HG03045 (cell line): ENCODE measurements at regions not wholly inside any gene's neighbourhood (a gene's known extent, or its start where the extent isn't known, plus 50 kb on each side); places are given as distances from the start of the nearest gene placed in this dataset.
"Not testable (repeated sequence)": the region's sequence is repeated elsewhere in the genome, so short reads cannot be mapped to it uniquely, and the experiment has no call there.

ENCODE experiments used
- ATAC-seq: cut with Tn5 transposase; IDR thresholded peaks from one replicate; pipeline ENCODE4 v1.9.1; 2021; ENCODE audit warnings: mild to moderate bottlenecking, moderate library complexity; ENCODE audit not compliant: unreplicated experiment

DNA sequence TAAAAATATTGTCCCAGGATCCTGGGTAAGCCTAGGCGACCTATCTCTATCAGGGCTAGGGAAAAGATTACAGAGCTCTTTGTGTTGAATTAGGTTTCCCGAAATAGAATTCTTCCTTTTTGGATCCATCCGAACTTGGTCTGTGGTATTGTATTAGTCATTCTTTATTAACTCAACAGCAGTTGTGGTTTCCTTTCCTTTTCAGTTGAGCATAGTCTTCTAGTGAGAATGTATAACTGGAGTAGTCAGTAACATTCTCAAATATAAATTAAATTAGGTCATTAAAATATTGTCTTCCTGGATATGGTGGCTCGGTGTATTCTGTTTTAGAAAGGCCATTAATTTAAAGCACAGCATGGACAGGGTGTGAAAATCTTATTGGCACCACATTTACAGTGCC is 520.4 kb downstream of the NLGN4X start:
- no peak for ATAC-seq

DNA sequence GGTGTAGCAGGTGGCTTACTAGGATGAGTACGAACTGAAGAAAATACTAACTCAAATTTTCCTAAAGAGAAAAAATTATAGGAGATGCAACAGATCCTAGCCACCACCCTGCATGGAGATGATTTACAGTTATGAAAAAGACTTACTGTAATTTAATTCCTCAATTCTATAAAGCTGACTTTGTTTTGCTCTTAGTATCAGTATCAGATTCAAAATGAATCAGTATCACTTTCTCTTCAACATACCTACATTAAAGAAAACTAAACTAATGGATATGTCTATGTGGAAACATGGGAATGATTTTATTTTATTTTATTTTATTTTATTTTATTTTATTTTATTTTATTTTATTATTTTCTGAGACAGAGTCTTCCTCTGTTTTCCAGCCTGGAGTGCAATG is 525.8 kb downstream of the NLGN4X start:
- ATAC-seq, result no peak

DNA sequence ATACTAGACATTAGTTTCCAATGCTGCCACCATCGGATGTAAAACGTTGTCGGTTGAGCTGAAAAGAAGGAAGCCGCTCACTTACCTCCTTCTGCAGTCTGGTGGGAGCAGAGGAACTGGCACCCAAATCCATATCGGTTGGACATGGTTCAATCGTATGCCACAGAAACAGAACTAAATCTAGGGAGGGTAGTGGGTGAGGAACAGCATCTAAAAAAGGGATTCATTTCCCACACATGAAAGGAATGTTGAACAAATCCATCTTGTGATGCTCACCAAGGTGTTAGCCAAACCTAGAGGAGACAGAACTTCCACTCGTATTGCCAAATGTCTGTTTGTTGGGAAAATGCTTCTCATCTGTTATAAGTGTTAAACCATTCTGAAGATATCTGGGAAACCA is 532.7 kb downstream of the NLGN4X start:
- no peak for ATAC-seq

DNA sequence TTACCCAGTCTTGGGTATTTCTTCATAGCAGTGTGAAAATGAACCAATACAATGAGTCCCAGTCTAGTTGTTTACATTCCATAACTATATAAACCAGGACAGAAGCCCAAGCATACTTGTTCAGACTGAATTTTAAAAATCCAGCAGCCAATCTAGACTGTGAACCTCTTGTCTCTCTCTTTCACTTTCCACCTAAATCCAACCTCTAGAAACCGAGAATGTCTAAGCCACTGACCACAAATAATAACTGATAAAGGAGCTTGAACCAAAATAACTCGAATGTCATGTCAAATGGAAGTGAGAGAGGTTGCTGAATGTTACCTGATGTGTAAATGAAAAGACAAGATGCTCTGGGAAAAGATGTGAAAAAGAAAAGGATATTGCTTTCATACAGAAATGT is 544.7 kb downstream of the NLGN4X start:
- no peak for ATAC-seq

DNA sequence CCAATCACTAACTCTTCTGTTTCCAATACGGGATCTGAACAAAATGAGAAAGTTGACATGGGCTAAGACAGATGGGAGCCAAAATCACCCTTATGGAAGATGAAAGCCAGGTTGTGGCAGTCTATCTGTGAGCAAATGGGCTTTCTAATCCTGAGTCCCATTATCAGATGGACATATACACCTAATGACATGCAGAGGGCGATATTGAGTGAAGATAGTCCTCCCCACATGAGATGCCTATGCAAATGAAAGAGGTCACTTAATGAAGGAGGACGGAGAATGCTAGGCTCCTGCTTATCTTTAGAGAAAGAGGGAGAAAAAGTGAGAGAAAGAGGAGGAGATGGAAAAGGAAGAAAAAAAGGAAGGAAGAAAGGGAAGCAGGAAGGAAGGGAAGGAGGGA is 547.5 kb downstream of the NLGN4X start:
- ATAC-seq, result no peak

DNA sequence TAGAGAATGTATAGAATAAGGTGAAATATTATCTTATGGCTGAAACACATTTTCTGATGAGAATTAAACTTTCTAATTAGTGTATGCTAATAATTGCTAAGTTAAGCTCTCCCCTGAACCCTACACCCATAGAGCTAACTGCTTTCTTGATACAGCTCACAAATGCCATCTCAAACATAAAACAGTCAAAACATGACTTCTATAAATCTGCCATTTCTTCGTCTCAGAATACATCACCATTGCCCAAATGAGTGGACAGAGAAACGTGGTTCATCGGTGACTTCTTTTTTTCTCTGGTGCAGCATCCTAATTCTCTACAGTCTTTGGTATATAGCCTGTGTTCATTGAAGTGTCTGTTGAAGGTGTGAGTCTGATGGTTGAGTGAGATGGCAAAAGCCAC is 554.6 kb downstream of the NLGN4X start:
- ATAC-seq, result no peak

DNA sequence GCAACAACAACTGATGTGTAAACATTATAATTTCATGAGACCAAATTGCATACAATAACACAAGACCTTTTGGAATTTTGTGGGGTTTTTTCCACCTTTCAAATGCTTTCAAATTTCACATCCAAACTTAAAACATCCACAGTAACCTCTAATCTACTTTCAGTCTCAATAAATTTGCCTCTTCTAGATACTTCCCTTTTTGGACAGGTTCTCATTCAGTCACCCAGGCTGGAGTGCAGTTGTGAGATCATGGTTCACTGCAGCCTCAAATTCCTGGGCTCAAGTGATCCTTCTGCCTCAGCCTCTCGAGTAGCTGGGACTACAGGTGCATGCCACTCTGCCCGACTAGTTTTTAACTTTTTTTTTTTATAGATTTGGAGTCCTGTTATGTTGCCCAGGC is 556.6 kb downstream of the NLGN4X start:
- no peak for ATAC-seq

DNA sequence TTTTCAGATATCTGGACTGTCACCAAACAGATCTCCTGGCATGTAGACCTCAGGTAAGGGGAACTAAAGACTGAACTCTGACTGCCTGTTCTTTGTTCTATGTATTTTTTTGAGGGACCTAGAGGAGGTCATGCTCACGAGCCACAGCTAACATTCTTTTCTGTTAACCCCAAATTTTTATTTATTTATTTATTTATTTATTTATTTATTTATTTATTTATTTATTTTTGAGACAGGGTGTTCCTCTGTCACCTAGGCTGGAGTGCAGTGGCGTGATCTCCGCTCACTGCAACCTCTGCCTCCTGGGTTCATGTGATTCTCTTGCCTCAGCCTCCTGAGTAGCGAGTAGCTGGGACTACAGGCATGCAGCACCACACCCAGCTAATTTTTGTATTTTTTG is 562.0 kb downstream of the NLGN4X start:
- ATAC-seq, result not testable (repeated sequence)

DNA sequence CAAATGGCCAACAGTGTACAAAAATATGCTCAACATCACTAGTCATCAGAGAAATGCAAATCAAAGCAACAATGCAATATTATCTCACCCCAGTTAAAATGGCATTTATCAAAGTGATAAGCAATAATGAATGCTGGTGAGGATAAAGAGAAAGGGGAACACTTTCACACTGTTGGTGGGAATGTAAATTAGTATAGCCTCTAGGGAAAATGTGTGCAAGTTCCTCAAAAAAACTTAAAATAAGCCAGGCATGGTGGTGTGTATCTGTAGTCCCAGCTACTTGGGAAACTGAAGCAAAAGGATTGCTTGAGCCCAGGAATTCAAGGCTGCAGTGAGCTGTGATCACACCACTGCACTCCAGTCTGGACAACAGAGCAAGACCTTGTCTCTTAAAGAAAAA is 572.1 kb downstream of the NLGN4X start:
- ATAC-seq, result no peak

DNA sequence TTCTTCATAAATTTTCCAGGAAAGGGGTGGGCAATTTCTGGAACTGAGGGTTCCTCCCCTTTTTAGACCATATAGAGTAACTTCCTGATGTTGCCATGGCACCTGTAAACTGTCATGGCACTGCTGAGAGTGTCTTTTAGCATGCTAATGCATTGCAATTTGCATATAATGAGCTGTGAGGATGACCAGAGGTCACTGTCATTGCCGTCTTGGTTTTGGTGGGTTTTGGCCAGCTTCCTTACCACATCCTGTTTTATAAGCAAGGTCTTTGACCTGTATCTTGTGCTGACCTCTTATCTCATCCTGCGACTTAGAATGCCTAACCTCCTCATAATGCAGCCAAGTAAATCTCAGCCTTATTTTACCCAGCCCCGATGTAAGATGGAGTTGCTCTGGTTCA is 577.8 kb downstream of the NLGN4X start:
- ATAC-seq, result no peak

DNA sequence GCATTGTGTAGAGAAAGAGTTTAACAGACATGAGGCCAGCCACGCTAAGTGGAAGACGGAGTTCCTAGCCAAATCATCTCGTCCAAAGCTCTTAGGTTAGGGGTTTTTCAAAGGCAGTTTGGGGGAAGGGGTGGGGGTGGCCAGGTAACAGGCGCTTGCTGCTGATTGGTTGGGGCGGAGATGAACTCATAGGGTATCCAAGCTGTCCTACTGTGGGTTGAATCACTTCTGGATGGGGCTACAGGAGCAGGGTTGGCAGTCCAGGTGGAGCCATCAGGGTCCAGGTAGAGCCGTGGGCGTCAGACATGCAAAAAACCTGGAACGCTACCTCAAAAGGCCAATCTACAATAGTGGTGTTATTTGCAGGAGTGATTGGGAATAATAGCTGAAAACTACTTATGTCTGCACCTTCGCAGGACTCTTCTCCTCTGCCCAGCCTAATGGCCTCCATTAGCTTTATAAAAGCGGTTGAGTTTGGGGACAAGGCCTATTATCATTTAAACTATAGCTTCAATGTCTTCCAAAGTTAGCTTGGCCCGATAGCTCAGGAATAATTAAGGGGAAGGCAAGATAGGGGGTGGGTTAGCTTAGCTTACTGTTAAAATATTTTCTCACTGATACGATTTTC is 579.6 kb downstream of the NLGN4X start:
- ATAC-seq, result no peak

DNA sequence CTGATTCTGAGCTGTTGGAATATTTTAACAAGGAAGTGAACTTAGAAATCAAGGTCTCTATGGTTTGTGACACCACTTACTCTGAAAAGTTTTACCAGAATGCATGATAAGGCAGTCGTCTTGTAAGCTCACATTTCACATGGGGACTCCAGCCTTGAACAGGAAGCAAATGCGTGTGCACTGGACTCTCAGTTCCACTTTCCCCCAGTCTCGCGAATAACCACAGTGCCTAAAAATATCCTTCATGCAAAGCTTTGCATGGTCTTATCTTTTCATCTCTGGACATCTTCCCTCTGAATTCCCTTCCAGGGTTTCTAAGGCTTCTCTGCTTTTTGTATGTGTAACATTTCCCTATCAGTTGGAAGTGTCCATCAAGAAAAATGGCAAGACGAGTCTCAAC is 581.8 kb downstream of the NLGN4X start:
- peak; percentile 98 for ATAC-seq

DNA sequence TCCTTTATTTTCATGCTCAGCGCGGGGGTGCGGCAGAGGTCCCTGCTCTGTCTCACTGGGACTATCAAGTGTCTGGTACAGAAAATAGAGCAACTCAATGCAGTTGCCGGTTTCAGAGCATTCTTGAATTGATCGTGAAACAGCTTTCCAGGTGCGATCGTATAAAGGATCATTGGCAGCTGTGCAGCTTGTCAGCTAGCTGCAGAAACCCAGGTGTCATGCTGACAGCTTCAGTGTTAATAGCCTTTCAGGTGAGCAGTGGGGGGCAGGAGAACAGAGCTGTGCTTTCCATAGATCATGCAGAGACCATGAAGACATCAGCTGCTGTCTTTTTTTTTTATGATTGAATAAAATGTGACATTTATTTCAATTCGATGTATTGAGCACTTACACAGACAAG is 583.9 kb downstream of the NLGN4X start:
- no peak for ATAC-seq

DNA sequence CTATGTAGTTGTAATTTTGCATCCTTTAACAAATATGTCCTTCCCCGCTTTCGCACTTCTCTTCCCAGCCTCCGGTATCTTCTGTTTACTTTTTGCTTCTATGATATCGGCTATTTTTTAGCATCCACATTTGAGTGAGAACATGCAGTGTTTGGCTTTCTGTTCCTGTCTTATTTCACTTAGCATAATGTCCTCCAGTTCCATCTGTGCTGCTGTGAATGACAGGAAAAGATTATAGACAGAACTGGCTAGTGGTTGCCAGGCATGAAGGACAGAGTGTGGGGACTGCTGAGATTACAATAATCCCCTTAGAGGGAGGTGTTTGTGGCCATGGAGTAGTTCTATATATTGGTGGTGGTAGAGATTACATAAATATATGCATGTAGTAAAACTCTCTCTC is 588.6 kb downstream of the NLGN4X start:
- ATAC-seq, result no peak

DNA sequence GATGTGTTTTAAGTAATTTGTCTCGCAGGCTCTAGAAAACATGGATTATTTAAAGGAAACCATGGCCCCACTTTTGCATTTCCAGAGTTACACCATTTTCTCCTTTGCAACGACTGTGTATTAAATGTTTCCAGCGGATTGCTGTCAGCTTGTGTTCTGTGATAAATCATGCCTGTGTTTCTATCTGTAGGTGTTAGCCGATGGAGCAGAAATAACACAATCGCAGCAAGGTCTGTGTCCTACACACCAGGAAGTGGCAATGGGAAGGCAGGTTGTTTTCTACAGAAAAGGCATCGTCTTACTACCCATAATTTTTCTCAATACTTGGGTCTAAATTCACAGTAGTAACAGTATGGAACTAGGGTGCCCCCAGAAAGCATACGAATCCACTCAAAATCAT is 590.1 kb downstream of the NLGN4X start:
- no peak for ATAC-seq

DNA sequence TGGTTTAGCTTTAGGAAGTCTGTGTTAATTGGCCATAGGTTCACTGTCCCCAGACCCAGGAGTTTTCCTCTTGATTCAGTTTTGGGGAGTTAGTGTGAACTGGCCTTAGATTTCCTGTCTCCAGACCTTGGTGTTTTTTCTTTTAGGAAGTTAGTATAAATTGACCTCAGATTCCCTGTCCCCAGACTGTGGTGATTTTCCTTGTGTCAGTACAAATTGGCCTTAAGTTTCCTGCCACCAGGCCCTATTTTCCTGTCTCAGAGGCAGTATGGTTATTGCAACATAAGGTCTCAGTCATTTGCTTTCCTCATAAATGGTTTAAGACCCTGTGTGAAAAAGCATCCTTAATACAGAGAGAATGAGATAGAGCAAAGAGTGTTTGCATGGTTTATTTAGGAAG is 595.8 kb downstream of the NLGN4X start:
- no peak for ATAC-seq

DNA sequence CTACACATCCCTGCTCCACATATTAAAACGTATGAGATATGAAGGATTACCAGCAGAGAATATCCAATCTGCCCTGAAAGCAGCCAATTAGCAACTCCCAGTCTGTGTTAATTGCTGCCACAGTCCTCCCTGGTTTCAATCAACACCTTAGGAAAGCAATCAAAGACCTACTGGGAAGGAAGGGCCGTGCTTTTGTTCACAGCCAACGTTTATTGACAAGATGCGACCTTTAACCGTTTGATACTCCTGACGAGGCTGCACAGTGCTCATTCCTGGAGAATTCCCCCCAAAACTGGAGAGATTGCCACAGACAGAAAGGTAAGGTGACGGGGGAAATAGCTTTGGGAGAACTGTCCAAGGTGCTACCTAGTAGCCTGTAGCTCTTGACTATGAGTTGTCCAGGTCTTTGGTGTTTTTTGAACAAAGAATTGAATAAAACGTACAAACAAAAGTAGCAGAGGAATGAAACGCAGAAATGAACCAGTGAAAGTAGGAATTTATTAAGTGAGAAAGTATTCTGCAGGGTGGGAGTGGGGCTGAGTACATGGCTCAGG is 596.5 kb downstream of the NLGN4X start:
- no peak for ATAC-seq

DNA sequence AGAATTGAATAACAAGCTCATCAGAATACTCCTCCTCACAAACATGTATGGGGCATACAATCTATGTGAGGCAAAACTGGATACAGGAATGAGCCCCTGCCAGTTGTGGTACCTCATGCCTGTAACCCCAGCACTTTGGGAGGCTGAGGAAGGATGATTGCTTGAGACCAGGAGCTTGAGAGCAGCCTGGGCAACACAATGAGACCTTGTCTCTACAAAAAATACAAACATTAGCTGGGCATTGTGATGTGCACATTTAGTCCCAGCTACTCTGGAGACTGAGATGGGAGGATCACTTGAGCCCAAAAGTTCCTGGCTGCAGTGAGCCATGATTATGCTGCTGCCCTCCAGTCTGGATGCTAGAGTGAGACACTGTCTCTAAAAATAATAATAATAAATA is 611.0 kb downstream of the NLGN4X start:
- ATAC-seq, result no peak

DNA sequence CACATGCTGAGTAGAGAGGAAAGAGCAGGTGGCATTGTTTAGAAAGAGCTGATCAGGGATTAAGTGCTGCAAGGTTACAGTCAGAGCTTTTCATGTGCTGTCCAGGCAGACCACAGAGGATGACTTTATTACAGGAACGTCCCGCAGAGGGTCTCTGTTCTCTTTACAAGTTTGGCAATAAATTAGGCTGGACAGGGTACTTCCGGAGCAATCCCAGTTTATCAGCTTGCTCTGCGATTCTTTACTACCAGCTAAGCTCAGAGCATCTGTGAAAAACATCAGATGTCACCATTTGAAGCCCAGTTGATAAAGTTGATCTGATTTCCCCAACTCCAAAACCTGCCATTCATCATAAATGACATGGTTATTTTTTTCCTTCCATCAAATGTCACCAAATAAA is 633.1 kb downstream of the NLGN4X start:
- ATAC-seq, result no peak

DNA sequence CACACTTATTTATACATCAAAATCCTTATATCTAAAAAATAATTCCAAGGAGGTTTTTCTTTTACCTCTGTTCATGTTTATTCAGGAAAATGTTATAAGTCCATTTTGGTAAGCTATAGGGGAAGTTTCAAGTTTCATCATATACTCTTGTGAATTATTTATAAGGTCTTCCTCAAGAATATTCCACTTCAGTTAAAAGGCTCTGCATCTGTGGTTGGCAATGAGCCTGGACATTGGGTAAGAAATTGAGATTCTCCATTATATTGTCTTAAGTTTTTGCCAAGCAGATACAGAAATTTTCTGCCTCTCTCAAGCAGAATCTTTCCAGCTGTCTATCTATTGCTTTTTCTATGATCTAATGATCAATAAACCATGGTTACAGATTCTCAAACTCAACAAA is 641.9 kb downstream of the NLGN4X start:
- no peak for ATAC-seq

DNA sequence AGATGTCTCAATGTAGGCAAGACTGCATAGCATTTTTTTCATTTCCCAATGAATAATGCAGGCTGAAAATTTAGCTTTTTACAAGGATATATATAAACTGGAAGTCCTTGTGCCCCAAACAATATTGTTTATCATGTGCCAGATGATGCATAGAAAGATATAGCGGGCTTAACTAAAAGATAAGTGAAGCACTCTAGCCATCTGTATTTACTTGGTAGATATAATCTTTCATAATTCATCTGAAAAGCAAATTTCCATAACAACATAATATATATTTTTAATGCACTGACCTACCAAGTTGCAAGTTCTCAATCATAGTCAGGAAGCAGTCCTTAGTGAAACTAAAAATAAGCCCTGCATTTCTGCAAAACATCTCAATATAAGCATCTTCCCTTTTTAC is 653.3 kb downstream of the NLGN4X start:
- no peak for ATAC-seq

DNA sequence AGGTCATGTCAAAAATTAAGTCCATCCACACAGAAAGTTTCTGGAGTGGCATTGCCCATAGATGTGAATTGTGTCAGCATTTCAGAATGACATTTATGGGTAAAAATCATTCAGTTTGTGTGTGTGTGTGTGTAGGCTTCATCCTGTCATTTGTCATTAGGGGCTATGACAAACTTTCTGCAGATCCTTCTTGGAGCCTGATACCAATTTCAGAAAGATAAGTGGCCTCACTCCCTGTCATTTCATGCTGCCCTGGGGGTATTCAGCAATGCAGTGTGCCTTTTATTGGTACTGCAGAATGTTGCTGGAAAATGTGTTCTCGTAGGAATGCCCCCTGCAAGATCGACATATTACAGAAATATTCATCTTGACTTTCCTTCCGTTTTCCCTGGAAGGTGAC is 659.7 kb downstream of the NLGN4X start:
- no peak for ATAC-seq

DNA sequence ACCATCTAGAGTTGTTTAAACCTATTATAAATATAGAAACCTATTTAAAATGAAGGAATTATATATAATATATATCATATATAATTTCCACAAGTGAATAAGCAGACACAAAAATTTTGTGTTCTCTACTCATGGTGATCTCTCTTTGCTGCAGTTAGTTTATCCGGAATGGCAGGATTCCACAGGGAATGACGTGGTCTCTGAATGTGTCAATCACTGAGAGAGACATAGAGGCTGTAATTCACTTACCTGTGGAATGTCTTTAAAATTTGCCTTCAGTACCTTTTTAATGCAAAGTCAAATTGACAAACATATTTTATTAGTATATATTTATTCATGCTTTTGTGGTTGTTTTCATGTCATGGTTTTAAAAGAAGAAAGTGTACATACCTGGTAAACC is 669.3 kb downstream of the NLGN4X start:
- no peak for ATAC-seq
